H1 (cell line): ENCODE measurements at regions not wholly inside any gene's neighbourhood (a gene's known extent, or its start where the extent isn't known, plus 50 kb on each side); places are given as distances from the start of the nearest gene placed in this dataset.

Experiments used
- CTCF ChIA-PET: fragments of 300-600 bp; sonication (Branson Sonifier 250); formaldehyde crosslinking; loops from one replicate; lab custom pipeline; 2021; ENCODE audit not compliant: partially characterized antibody; lab: Charles Lee
- POLR2A ChIA-PET: fragments of 300-600 bp; sonication (Branson Sonifier 250); formaldehyde crosslinking; loops from one replicate; lab custom pipeline; 2021; ENCODE audit warnings: inconsistent platforms; ENCODE audit not compliant: partially characterized antibody; lab: Charles Lee
- DNase-seq, 2 experiments: peaks; one replicate each; pipeline versions ENCODE4 v3.0.0 to v3.0.0-alpha.2; 2010 to 2022; ENCODE audit warnings: low spot score in 2 of 2, low read depth in 1 of 2, mixed read lengths in 1 of 2
- FAIRE-seq: peaks from 2 replicates; lab custom pipeline; 2011; peaks lifted over from hg19 to GRCh38; lab: Jason Lieb, UNC
- H2AFZ ChIP-seq: 2 replicates; pipeline ENCODE4 v1.8.1; 2012; ENCODE audit warnings: low read length, inconsistent platforms
- H2AK5ac ChIP-seq: 2 replicates; pipeline ENCODE4 v1.6.1; 2013; ENCODE audit warnings: low read depth, low read length
- H2BK120ac ChIP-seq: replicated peaks from 2 replicates; pipeline ENCODE3; 2013; ENCODE audit warnings: low read depth, low read length, inconsistent platforms
- H2BK12ac ChIP-seq: 2 replicates; pipeline ENCODE4 v1.6.1; 2013; ENCODE audit warnings: low read depth, low read length
- H2BK15ac ChIP-seq: 2 replicates; pipeline ENCODE4 v1.6.1; 2013; ENCODE audit warnings: low read length
- H2BK20ac ChIP-seq: 2 replicates; pipeline ENCODE4 v1.6.1; 2013; ENCODE audit warnings: low read length
- H2BK5ac ChIP-seq: 2 replicates; pipeline ENCODE4 v1.6.1; 2013; ENCODE audit warnings: low read depth, low read length
- H3K14ac ChIP-seq: 2 replicates; pipeline ENCODE4 v1.6.1; 2013; ENCODE audit warnings: inconsistent platforms; ENCODE audit not compliant: insufficient read length
- H3K18ac ChIP-seq: 2 replicates; pipeline ENCODE4 v1.6.1; 2013; ENCODE audit warnings: low read length; ENCODE audit errors: extremely low read depth
- H3K23ac ChIP-seq: 2 replicates; pipeline ENCODE4 v1.6.1; 2013; ENCODE audit warnings: inconsistent platforms; ENCODE audit not compliant: insufficient read length
- H3K23me2 ChIP-seq: 2 replicates; pipeline ENCODE4 v1.6.1; 2013; ENCODE audit warnings: low read depth, low read length
- H3K27ac ChIP-seq: 2 replicates; pipeline ENCODE4 v1.6.1; 2011; ENCODE audit warnings: low read depth, low read length, inconsistent platforms
- H3K27me3 ChIP-seq, 4 experiments: replicated peaks in 1 of 4; 1 replicate in 1 of 4; 2 replicates in 3 of 4; pipeline versions ENCODE4 v1.6.1 to v1.8.1; 2011 to 2013; ENCODE audit warnings: low read length in 3 of 4, mild to moderate bottlenecking in 3 of 4, inconsistent platforms in 2 of 4, mixed read lengths in 2 of 4, moderate library complexity in 1 of 4; ENCODE audit not compliant: control insufficient read depth in 3 of 4, insufficient read depth in 3 of 4; ENCODE audit errors: extremely low read depth in 1 of 4
- H3K36me3 ChIP-seq, 4 experiments: 2 replicates each; pipeline versions ENCODE4 v1.6.1 to v1.8.1; 2011 to 2013; ENCODE audit warnings: mild to moderate bottlenecking in 4 of 4, low read length in 3 of 4, moderate library complexity in 2 of 4, control low read depth in 1 of 4, inconsistent platforms in 1 of 4; ENCODE audit not compliant: insufficient read depth in 4 of 4, control insufficient read depth in 2 of 4
- H3K4ac ChIP-seq: replicated peaks from 2 replicates; pipeline ENCODE3; 2013; ENCODE audit warnings: low read length, low read depth, mixed read lengths, inconsistent platforms; ENCODE audit not compliant: insufficient read length
- H3K4me1 ChIP-seq, 4 experiments: replicated peaks in 1 of 4; 1 replicate in 1 of 4; 2 replicates in 3 of 4; pipeline versions ENCODE4 v1.6.1 to v1.8.1; 2011 to 2013; ENCODE audit warnings: low read length in 3 of 4, inconsistent platforms in 2 of 4, mixed read lengths in 1 of 4; ENCODE audit not compliant: insufficient read depth in 4 of 4, control insufficient read depth in 3 of 4
- H3K4me2 ChIP-seq, 2 experiments: 2 replicates each; pipeline versions ENCODE4 v1.6.1 to v1.8.1; 2011 to 2013; ENCODE audit warnings: low read depth in 2 of 2, low read length in 2 of 2, control low read depth in 1 of 2, inconsistent platforms in 1 of 2, mild to moderate bottlenecking in 1 of 2; ENCODE audit not compliant: insufficient read depth in 1 of 2
- H3K4me3 ChIP-seq, 4 experiments: fragments of 200-600, 300-600 bp in 1 of 4; sonication (generic), shearing (Covaris generic), sonication (Bioruptor Twin) in 1 of 4; 2 replicates each; pipeline versions ENCODE4 v1.5.1 to v1.8.1; 2011 to 2016; ENCODE audit warnings: low read length in 4 of 4, low read depth in 3 of 4, control low read depth in 2 of 4, inconsistent platforms in 2 of 4, mild to moderate bottlenecking in 2 of 4, mixed read lengths in 1 of 4, moderate library complexity in 1 of 4; ENCODE audit not compliant: insufficient read depth in 2 of 4; ENCODE audit errors: extremely low read depth in 1 of 4
- H3K56ac ChIP-seq: replicated peaks from 2 replicates; pipeline ENCODE3; 2013; ENCODE audit warnings: low read depth, mild to moderate bottlenecking, mixed read lengths, low read length, inconsistent platforms; ENCODE audit not compliant: insufficient read length
- H3K79me1 ChIP-seq: 2 replicates; pipeline ENCODE4 v1.6.1; 2013; ENCODE audit warnings: low read depth, low read length, control low read depth
- H3K79me2 ChIP-seq, 2 experiments: 2 replicates each; pipeline versions ENCODE4 v1.6.1 to v1.8.1; 2012 to 2013; ENCODE audit warnings: low read length in 2 of 2, mild to moderate bottlenecking in 2 of 2, inconsistent platforms in 1 of 2; ENCODE audit not compliant: insufficient read depth in 2 of 2, control insufficient read depth in 1 of 2
- H3K9ac ChIP-seq, 4 experiments: replicated peaks in 1 of 4; 1 replicate in 1 of 4; 2 replicates in 3 of 4; pipeline versions ENCODE4 v1.6.1 to v1.8.1; 2011 to 2013; ENCODE audit warnings: low read depth in 3 of 4, low read length in 3 of 4, control low read depth in 2 of 4, mild to moderate bottlenecking in 2 of 4, moderate library complexity in 2 of 4, inconsistent platforms in 1 of 4; ENCODE audit errors: extremely low read depth in 1 of 4
- H3K9me3 ChIP-seq, 2 experiments: 2 replicates each; pipeline versions ENCODE4 v1.6.1 to v1.8.1; 2012 to 2013; ENCODE audit warnings: mild to moderate bottlenecking in 2 of 2, moderate library complexity in 2 of 2, control low read depth in 1 of 2, inconsistent platforms in 1 of 2, low read depth in 1 of 2, low read length in 1 of 2, mixed read lengths in 1 of 2; ENCODE audit not compliant: insufficient read depth in 2 of 2
- H4K20me1 ChIP-seq, 2 experiments: replicated peaks in 1 of 2; 2 replicates each; pipeline versions ENCODE3 to v1.8.1; 2011 to 2013; ENCODE audit warnings: inconsistent platforms in 2 of 2, low read length in 2 of 2, mild to moderate bottlenecking in 1 of 2; ENCODE audit not compliant: insufficient read depth in 2 of 2, control insufficient read depth in 1 of 2
- H4K5ac ChIP-seq: 2 replicates; pipeline ENCODE4 v1.6.1; 2013; ENCODE audit warnings: low read length, low read depth, mixed read lengths, inconsistent platforms; ENCODE audit not compliant: insufficient read length
- H4K8ac ChIP-seq: 2 replicates; pipeline ENCODE4 v1.8.0; 2013; ENCODE audit warnings: mild to moderate bottlenecking, moderate library complexity, low read length, inconsistent platforms; ENCODE audit not compliant: insufficient read depth; ENCODE audit errors: extremely low read depth
- H4K91ac ChIP-seq: replicated peaks from 2 replicates; pipeline ENCODE3; 2013; ENCODE audit warnings: low read length, mixed read lengths, inconsistent platforms; ENCODE audit not compliant: insufficient read length
- CBX8 ChIP-seq: fragments of 300-800, 300-1000 bp; sonication (generic); IDR thresholded peaks from 2 replicates; pipeline ENCODE4 v1.7.1; 2016; ENCODE audit warnings: low read depth, low read length, borderline replicate concordance
- CEBPB ChIP-seq: IDR thresholded peaks from 2 replicates; pipeline ENCODE4 v1.6.1; 2012; ENCODE audit warnings: low read depth, low read length
- CHD1 ChIP-seq: IDR thresholded peaks from 2 replicates; pipeline ENCODE4 v1.6.1; 2012; ENCODE audit warnings: low read depth, low read length, improper control_type of control experiment
- CREB1 ChIP-seq: IDR thresholded peaks from 2 replicates; pipeline ENCODE4 v1.6.1; 2012; ENCODE audit warnings: inconsistent platforms
- EP300 ChIP-seq, 2 experiments: IDR thresholded peaks; 1 replicate in 1 of 2; 2 replicates in 1 of 2; pipeline ENCODE4 v1.6.1; 2011 to 2012; ENCODE audit warnings: low read depth in 2 of 2, low read length in 2 of 2, mild to moderate bottlenecking in 2 of 2, borderline replicate concordance in 1 of 2, inconsistent platforms in 1 of 2, moderate library complexity in 1 of 2
- KDM4A ChIP-seq: IDR thresholded peaks from one replicate; pipeline ENCODE4 v1.7.1; 2012; ENCODE audit warnings: low read depth, mild to moderate bottlenecking, moderate library complexity, low read length, inconsistent platforms; ENCODE audit not compliant: severe bottlenecking
- MAFK ChIP-seq: IDR thresholded peaks from 2 replicates; pipeline ENCODE4 v1.6.1; 2012; ENCODE audit warnings: low read depth, mild to moderate bottlenecking, improper control_type of control experiment, low read length
- NANOG ChIP-seq: IDR thresholded peaks from 2 replicates; pipeline ENCODE4 v1.6.1; 2011; ENCODE audit warnings: low read length, low read depth, mild to moderate bottlenecking, inconsistent platforms; ENCODE audit not compliant: insufficient read depth, poor library complexity, severe bottlenecking
- PHF8 ChIP-seq: fragments of 200-600 bp; sonication (generic); conservative IDR thresholded peaks from 2 replicates; pipeline ENCODE4 v1.7.1; 2012; ENCODE audit warnings: low read depth, mild to moderate bottlenecking, inconsistent platforms, low read length, moderate library complexity
- POLR2A ChIP-seq, 2 experiments: IDR thresholded peaks; 1 replicate in 1 of 2; 2 replicates in 1 of 2; pipeline ENCODE4 v1.6.1; 2011; ENCODE audit warnings: low read depth in 2 of 2, low read length in 2 of 2, mild to moderate bottlenecking in 2 of 2; ENCODE audit errors: control extremely low read depth in 1 of 2
- POLR2AphosphoS5 ChIP-seq: IDR thresholded peaks from 2 replicates; pipeline ENCODE4 v1.6.1; 2011; ENCODE audit warnings: low read depth, low read length
- RNF2 ChIP-seq: fragments of 200-900, 300-1000 bp; sonication (generic); IDR thresholded peaks from 2 replicates; pipeline ENCODE4 v1.7.1; 2016; ENCODE audit warnings: borderline replicate concordance, low read depth, mild to moderate bottlenecking, antibody characterized with exemption, low read length; ENCODE audit not compliant: poor library complexity, severe bottlenecking; ENCODE audit errors: missing control alignments
- SRF ChIP-seq: IDR thresholded peaks from 2 replicates; pipeline ENCODE4 v1.6.1; 2011; ENCODE audit warnings: mild to moderate bottlenecking, low read depth, low read length, moderate library complexity
- TCF12 ChIP-seq: IDR thresholded peaks from 2 replicates; pipeline ENCODE4 v1.6.1; 2011; ENCODE audit warnings: low read depth, mild to moderate bottlenecking, low read length
- WGBS, 2 experiments: shearing (Covaris generic) in 1 of 2; methylation state at CpG; one replicate each; pipeline versions ENCODE4 v1.1.6 to v1.1.7; 2013 to 2015; ENCODE audit warnings: low lambda C conversion rate in 2 of 2, mixed read lengths in 2 of 2, inconsistent platforms in 1 of 2, low coverage in 1 of 2, missing lambda C conversion rate in 1 of 2; ENCODE audit not compliant: insufficient replicate concordance in 2 of 2, insufficient coverage in 1 of 2, insufficient read length in 1 of 2; ENCODE audit errors: extremely low coverage in 1 of 2, missing lambda C conversion rate in 1 of 2; 5-methylcytosine and 5-hydroxymethylcytosine counted together
- TF ChIP-seq, protein P1 (sequence below): IDR thresholded peaks from 2 replicates; pipeline ENCODE4 v1.6.1; 2012; ENCODE audit warnings: inconsistent platforms

DNA sequence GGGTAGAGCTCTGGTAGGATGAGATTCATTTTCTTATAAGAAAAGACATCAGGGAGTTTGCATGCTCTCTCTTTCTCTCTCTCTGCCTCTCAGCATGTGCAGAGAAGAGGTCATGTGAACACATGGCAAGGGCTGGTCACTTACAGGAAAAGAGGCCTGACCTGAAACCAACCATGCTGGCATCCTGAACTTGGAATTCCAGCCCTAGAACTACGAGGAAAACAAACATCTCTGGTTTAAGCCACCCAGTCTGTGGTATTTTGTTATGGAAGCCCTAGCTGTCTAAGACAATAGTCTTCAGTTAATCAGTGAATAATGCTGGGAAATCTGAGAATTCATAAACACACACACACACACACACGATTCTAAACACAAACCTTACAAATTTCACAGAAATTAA, 1104.2 kb upstream of the LRRN3 start:
- ChIA-PET POLR2A (no interaction called here), CTCF (no interaction called here)
- TF ChIP-seq, protein P1, sequence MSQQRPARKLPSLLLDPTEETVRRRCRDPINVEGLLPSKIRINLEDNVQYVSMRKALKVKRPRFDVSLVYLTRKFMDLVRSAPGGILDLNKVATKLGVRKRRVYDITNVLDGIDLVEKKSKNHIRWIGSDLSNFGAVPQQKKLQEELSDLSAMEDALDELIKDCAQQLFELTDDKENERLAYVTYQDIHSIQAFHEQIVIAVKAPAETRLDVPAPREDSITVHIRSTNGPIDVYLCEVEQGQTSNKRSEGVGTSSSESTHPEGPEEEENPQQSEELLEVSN, result no peak
- no peak for TF ChIP-seq CEBPB
- no peak for TF ChIP-seq RNF2
- no peak for TF ChIP-seq NANOG
- no peak for TF ChIP-seq SRF
- no peak for TF ChIP-seq POLR2AphosphoS5
- TF ChIP-seq CREB1, result no peak
- TF ChIP-seq KDM4A, result no peak
- no peak for TF ChIP-seq CBX8
- no peak for TF ChIP-seq CHD1
- TF ChIP-seq PHF8, result no peak
- no peak for TF ChIP-seq MAFK
- TF ChIP-seq EP300 (IDR thresholded peaks at IDR 0.05; ENCODE audit: borderline replicate concordance in 1 of 2, low read depth in 2 of 2, low read length in 2 of 2), result no peak
- no peak for TF ChIP-seq POLR2A (IDR thresholded peaks at IDR 0.05; ENCODE audit: control extremely low read depth in 1 of 2, low read depth in 2 of 2, low read length in 2 of 2)
- TF ChIP-seq TCF12, result no peak

More for the DNA sequence above, 1104.2 kb upstream of the LRRN3 start:
- Histone ChIP-seq H3K23me2 (no peaks in the 10 kb centered on the region), H3K4ac (no peak overlapping the region), H2BK12ac (no peak overlapping the region), H2BK5ac (no peak overlapping the region), H2BK15ac (no peak overlapping the region), H3K9ac (no peak overlapping the region), H3K27ac (no peak overlapping the region), H2AFZ (peak overlapping the region; percentile 18; the same call in 1 of the 2 replicates), H3K79me1 (no peaks in the 10 kb centered on the region), H3K79me2 (no peaks in the 10 kb centered on the region), H2BK20ac (no peak overlapping the region), H3K4me3 (no peak overlapping the region), H4K8ac (no peak overlapping the region), H3K9me3 (peaks cover 5% of the 10 kb centered on the region in 2 experiments; a peak in 2 of 4 replicates), H3K4me1 (no peaks in the 10 kb centered on the region), H3K23ac (no peak overlapping the region), H4K20me1 (no peaks in the 10 kb centered on the region), H2BK120ac (no peak overlapping the region), H3K36me3 (peaks cover 0 to 4% (median 0%) of the 10 kb centered on the region in 4 experiments; a peak in 1 of 8 replicates), H3K27me3 (no peaks in the 10 kb centered on the region), H3K4me2 (no peak overlapping the region), H4K91ac (no peak overlapping the region), H2AK5ac (no peak overlapping the region), H4K5ac (no peak overlapping the region), H3K18ac (no peak overlapping the region), H3K14ac (no peak overlapping the region), H3K56ac (no peak overlapping the region)
- no peak for DNase-seq
- 75% methylated on average over 2 of the region's 2 CpGs; no CpG with 5 or more reads in 1 of the 2 experiments for WGBS, 2 experiments
- FAIRE-seq, result no peak
